ENCODE measurements at regions not wholly inside any gene's neighbourhood (a gene's known extent, or its start where the extent isn't known, plus 50 kb on each side); places are given as distances from the start of the nearest gene placed in this dataset.

DNA sequence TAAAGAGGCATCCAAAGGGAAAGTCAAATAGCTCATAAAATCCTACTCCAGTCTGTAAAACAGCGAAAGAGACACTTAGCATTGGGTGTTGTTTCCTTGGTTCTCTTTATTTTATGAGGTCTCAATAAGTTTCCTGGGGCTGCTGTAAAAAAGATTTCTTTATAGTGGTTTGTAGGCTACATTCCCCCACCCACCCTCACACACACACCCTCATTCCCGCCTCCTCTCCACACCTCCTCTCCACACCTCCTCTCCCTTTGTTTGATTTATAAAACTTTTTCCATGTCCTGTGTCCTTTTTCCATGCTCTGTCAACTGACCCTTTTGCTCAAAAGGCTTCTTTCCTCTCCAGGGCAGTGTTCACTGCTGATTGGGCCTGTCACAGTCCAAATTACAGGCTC lies 178.9 kb upstream of the SOX9 start:
- TF ChIP-seq, protein P1, sequence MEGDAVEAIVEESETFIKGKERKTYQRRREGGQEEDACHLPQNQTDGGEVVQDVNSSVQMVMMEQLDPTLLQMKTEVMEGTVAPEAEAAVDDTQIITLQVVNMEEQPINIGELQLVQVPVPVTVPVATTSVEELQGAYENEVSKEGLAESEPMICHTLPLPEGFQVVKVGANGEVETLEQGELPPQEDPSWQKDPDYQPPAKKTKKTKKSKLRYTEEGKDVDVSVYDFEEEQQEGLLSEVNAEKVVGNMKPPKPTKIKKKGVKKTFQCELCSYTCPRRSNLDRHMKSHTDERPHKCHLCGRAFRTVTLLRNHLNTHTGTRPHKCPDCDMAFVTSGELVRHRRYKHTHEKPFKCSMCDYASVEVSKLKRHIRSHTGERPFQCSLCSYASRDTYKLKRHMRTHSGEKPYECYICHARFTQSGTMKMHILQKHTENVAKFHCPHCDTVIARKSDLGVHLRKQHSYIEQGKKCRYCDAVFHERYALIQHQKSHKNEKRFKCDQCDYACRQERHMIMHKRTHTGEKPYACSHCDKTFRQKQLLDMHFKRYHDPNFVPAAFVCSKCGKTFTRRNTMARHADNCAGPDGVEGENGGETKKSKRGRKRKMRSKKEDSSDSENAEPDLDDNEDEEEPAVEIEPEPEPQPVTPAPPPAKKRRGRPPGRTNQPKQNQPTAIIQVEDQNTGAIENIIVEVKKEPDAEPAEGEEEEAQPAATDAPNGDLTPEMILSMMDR (optimal IDR thresholded peaks at IDR 0.05 in 1 of 3, IDR thresholded peaks at IDR 0.05 in 1 of 3, conservative IDR thresholded peaks at IDR 0.05 in 1 of 3; ENCODE audit: extremely low read depth in 1 of 3, insufficient read depth in 2 of 3, low read length in 3 of 3), result no peak
- TF ChIP-seq EZH2 (IDR thresholded peaks at IDR 0.05; ENCODE audit: low read length), result no peak

Data from keratinocyte (primary cell).